Activated T-helper 1 cell treated with anti-CD3 and anti-CD28 coated beads, Interleukin-12 subunit alpha, Interleukin-12 subunit beta, Interleukin-2, Interleukin-4 antibody, amounts not matched to agents 30 ng/mL and 10 ng/mL and 1 ng/mL, durations not matched to agents 14 hours and 24 hours and 36 hours (primary cell): ENCODE measurements at regions not wholly inside any gene's neighbourhood (a gene's known extent, or its start where the extent isn't known, plus 50 kb on each side); places are given as distances from the start of the nearest gene placed in this dataset.
"Not testable (repeated sequence)": the region's sequence is repeated elsewhere in the genome, so short reads cannot be mapped to it uniquely, and the experiment has no call there.

ENCODE experiments used
- DNase-seq: peaks from one replicate; pipeline ENCODE4 v3.0.0; 2021; ENCODE audit warnings: low spot score
- H3K27ac Mint-ChIP-seq: one replicate; pipeline ENCODE4 v1.8.0; 2021; ENCODE audit warnings: mild to moderate bottlenecking, mixed read lengths
- H3K27me3 Mint-ChIP-seq: one replicate; pipeline ENCODE4 v1.8.0; 2022; ENCODE audit warnings: mild to moderate bottlenecking, moderate library complexity, mixed read lengths; ENCODE audit not compliant: insufficient read depth
- H3K36me3 Mint-ChIP-seq: one replicate; pipeline ENCODE4 v1.8.0; 2021; ENCODE audit warnings: low read depth, mixed read lengths
- H3K4me1 Mint-ChIP-seq: one replicate; pipeline ENCODE4 v1.8.0; 2021; ENCODE audit warnings: low read depth, mixed read lengths
- H3K4me3 Mint-ChIP-seq: one replicate; pipeline ENCODE4 v1.8.0; 2021; ENCODE audit warnings: mild to moderate bottlenecking, moderate library complexity, mixed read lengths
- H3K9me3 Mint-ChIP-seq: one replicate; pipeline ENCODE4 v1.8.0; 2021; ENCODE audit warnings: mixed read lengths
- intact Hi-C: fragments of 100-400 bp; cut with micrococcal nuclease; formaldehyde crosslinking; loops from one replicate; pipeline ENCODE4 v1.15.1; 2024

DNA sequence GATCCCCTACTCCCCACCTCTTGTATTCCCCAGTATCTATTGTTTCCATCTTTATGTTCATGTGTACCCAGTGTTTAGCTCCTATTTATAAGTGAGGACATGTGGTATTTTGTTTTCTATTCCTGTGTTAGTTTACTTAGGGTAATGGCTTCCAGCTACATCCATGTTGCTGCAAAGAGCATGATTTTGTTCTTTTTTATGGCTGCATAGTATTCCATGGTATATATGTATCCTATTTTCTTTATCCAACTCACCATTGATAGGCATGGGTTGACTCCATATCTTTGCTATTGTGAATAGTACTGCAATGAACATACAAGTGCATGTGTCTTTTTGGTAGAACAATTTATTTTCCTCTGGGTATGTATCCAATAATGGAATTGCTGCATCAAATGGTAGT, 154.6 kb upstream of the POGK start:
- DNase-seq, H3K9me3 Mint-ChIP-seq, H3K27me3 Mint-ChIP-seq, H3K4me1 Mint-ChIP-seq, H3K27ac Mint-ChIP-seq, H3K36me3 Mint-ChIP-seq, H3K4me3 Mint-ChIP-seq, intact Hi-C loops: not testable (repeated sequence)

DNA sequence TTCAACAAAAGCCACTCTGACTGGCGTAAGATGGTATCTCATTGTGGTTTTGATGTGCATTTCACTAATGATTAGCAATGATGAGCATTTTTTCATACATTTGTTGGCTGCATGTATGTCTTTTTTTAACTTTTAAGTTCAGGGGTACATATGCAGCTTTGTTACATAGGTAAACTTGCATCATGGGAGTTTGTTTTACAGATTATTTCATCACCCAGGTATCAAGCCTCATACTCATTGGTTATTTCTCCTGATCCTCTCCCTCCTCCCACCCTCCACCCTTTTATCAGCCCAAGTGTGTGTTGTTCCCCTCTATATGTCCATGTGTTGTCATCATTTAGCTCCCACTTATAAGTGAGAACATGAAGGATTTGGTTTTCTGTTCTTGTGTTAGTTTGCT, 154.1 kb upstream of the POGK start:
- Mint-ChIP-seq H3K36me3 (no peaks in the 10 kb centered on the region), H3K4me1 (no peaks in the 10 kb centered on the region), H3K9me3 (peaks cover 6% of the 10 kb centered on the region), H3K27me3 (peaks cover 1% of the 10 kb centered on the region), H3K27ac (no peak overlapping the region), H3K4me3 (no peak overlapping the region)
- intact Hi-C loops = no loop called here
- DNase-seq = no peak

GRCh38 chr1:166685891-166686290, 153.4 kb upstream of the POGK start:
- H3K36me3 Mint-ChIP-seq, intact Hi-C loops, H3K4me3 Mint-ChIP-seq, H3K9me3 Mint-ChIP-seq, DNase-seq, H3K27me3 Mint-ChIP-seq, H3K4me1 Mint-ChIP-seq, H3K27ac Mint-ChIP-seq: not testable (repeated sequence)

GRCh38 chr1:166690596-166690995, 148.7 kb upstream of the POGK start:
- H3K4me1 Mint-ChIP-seq, H3K4me3 Mint-ChIP-seq, intact Hi-C loops, H3K36me3 Mint-ChIP-seq, H3K27me3 Mint-ChIP-seq, H3K9me3 Mint-ChIP-seq, H3K27ac Mint-ChIP-seq, DNase-seq: not testable (repeated sequence)

DNA sequence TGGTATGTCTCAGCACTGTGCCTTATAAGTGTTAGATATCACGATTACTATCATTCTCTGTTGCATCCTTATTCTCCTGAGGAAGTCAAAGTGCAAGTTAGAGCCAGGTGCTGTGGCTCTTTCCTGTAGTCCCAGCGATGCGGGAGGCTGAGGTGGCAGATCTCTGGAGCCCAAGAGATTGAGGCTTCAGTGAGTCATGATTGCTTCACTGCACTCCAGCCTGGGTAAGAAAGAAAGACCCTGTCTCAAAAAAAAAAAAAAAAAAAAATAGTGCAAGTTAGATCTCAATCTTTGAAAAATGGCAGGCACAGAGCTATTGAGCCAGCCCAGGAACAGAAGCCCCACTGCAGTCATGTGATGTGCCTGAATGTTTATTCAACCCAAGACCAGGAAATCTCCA, 147.8 kb upstream of the POGK start:
- DNase-seq = no peak
- Mint-ChIP-seq H3K4me3 (no peak overlapping the region), H3K27ac (no peak overlapping the region), H3K36me3 (no peaks in the 10 kb centered on the region), H3K9me3 (peaks cover 2% of the 10 kb centered on the region), H3K27me3 (peaks cover 1% of the 10 kb centered on the region), H3K4me1 (no peaks in the 10 kb centered on the region)
- intact Hi-C loops = no loop called here

DNA sequence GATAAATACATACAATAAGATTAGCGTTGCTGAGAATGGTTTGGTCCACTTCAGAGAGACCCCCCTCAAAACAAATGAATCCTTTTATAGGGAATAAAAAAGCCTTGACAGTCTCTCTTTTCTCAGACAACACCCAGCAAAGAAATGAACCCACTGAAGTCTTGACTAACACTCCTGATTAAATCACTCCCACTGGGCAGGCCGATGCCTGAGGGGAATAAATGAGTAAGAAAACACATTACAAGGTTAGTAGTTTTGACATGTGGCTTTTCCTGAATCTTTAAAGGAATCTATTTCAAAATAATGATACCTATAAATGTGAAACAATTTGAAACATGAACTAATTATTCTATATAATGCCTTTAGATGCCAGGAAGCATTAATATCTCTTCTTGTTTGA, 146.9 kb upstream of the POGK start:
- Mint-ChIP-seq H3K27ac (no peak overlapping the region), H3K9me3 (no peaks in the 10 kb centered on the region), H3K27me3 (peaks cover 1% of the 10 kb centered on the region), H3K4me3 (no peak overlapping the region), H3K36me3 (no peaks in the 10 kb centered on the region), H3K4me1 (no peaks in the 10 kb centered on the region)
- intact Hi-C loops = no loop called here
- DNase-seq = no peak

DNA sequence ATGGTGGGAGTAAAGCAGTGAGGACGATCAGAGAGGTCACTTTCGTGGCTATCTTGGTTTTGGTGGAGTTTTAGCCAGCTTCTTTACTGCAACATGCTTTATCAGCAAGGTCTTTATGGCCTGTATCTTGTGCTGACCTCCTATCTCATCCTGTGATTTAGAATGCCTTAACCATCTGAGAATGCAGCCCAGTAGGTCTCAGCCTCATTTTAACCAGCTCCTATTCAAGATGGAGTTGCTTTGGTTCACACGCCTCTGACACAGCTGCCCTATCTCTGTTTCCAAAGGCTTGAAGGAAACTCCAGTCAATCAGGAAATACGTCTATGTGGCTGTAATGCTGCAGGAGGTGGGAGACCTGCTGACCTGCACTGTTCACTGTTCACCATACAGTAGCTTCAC, 146.1 kb upstream of the POGK start:
- intact Hi-C loops = no loop called here

GRCh38 chr1:166693673-166694297, 145.5 kb upstream of the POGK start:
- Mint-ChIP-seq H3K36me3 (no peaks in the 10 kb centered on the region), H3K27ac (no peak overlapping the region)

More for the DNA sequence above, 146.1 kb upstream of the POGK start:
- no peak for DNase-seq
- Mint-ChIP-seq H3K4me1 (no peaks in the 10 kb centered on the region), H3K27me3 (peaks cover 1% of the 10 kb centered on the region), H3K9me3 (no peaks in the 10 kb centered on the region), H3K27ac (no peak overlapping the region), H3K36me3 (no peaks in the 10 kb centered on the region), H3K4me3 (no peak overlapping the region)

GRCh38 chr1:166695115-166695514, 144.2 kb upstream of the POGK start:
- Mint-ChIP-seq H3K36me3 (no peaks in the 10 kb centered on the region), H3K4me3 (no peak overlapping the region), H3K4me1 (no peaks in the 10 kb centered on the region), H3K27ac (no peak overlapping the region), H3K27me3 (no peaks in the 10 kb centered on the region), H3K9me3 (no peaks in the 10 kb centered on the region)
- DNase-seq = no peak
- intact Hi-C loops = no loop called here

More at GRCh38 chr1:166693673-166694297, 145.5 kb upstream of the POGK start:
- H3K4me3 Mint-ChIP-seq = no peak overlapping the region
- H3K4me1 Mint-ChIP-seq = no peaks in the 10 kb centered on the region
- no peak for DNase-seq
- no peaks in the 10 kb centered on the region for H3K9me3 Mint-ChIP-seq
- intact Hi-C loops = no loop called here
- no peaks in the 10 kb centered on the region for H3K27me3 Mint-ChIP-seq

DNA sequence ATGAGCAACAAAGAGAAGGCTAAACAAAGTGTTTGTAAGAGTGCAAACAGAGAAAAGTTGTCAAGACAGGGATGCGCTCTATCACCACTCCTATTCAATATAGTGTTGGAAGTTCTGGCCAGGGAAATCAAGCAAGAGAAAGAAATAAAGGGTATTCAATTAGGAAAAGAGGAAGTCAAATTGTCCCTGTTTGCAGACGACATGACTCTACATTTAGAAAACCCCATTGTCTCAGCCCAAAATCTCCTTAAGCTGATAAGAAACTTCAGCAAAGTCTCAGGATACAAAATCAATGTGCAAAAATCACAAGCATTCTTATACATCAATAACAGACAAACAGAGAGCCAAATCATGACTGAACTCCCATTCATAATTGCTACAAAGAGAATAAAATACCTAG, 143.4 kb upstream of the POGK start:
- DNase-seq, H3K36me3 Mint-ChIP-seq, H3K9me3 Mint-ChIP-seq, H3K27ac Mint-ChIP-seq, H3K27me3 Mint-ChIP-seq, intact Hi-C loops, H3K4me1 Mint-ChIP-seq, H3K4me3 Mint-ChIP-seq: not testable (repeated sequence)

- intact Hi-C loops = no loop called here
- H3K27me3 Mint-ChIP-seq = peaks cover 4% of the 10 kb centered on the region
- no peak for DNase-seq
- no peak overlapping the region for H3K4me3 Mint-ChIP-seq
- no peaks in the 10 kb centered on the region for H3K36me3 Mint-ChIP-seq
- H3K27ac Mint-ChIP-seq = no peak overlapping the region
- H3K9me3 Mint-ChIP-seq = no peaks in the 10 kb centered on the region
- H3K4me1 Mint-ChIP-seq = no peaks in the 10 kb centered on the region
These were observed 140.5 kb upstream of the POGK start for GRCh38 chr1:166698771-166699170.

DNA sequence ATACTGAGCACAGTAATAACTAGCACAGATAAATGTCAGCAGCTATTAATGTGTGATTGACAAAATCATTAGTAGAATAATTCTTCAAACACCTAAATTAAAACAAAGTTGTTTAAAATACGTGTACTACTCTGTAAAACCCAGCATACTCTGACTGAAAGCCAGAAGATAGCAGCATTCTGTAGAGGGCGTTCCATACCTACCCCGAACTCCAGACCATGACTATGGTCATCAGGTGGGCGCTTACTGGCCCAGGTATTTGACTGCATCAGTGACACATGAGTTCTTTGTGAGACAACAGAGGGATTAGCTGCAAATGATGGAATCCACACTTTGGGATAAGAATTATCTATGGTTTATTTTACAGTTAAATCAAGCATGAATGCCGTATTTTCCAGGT, 139.7 kb upstream of the POGK start:
- H3K4me1 Mint-ChIP-seq = no peaks in the 10 kb centered on the region
- H3K27me3 Mint-ChIP-seq = peaks cover 4% of the 10 kb centered on the region
- no peak for DNase-seq
- no peak overlapping the region for H3K4me3 Mint-ChIP-seq
- intact Hi-C loops = no loop called here
- no peaks in the 10 kb centered on the region for H3K36me3 Mint-ChIP-seq
- H3K27ac Mint-ChIP-seq = no peak overlapping the region
- no peaks in the 10 kb centered on the region for H3K9me3 Mint-ChIP-seq

DNA sequence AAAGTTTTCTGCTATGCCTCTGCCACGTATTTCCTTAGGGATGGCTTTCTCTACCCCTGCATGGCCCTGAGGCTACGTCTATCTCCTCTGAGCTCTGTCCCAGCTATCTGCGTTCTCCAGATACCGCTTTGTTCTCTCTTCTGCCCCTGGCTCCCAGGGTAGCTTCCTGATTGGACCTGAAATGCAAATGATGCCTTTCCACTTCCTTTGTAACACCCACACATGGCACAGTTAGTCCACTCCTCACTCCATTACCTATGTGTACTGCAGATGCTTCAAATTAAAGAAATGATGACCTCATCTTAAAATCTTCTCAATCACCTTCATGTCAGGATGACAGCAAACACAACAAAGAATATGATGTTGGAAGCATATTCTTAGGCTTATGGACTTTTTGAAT, 138.6 kb upstream of the POGK start:
- DNase-seq = no peak
- Mint-ChIP-seq H3K9me3 (no peaks in the 10 kb centered on the region), H3K4me1 (no peaks in the 10 kb centered on the region), H3K27ac (no peak overlapping the region), H3K27me3 (peaks cover 4% of the 10 kb centered on the region), H3K4me3 (no peak overlapping the region), H3K36me3 (no peaks in the 10 kb centered on the region)
- intact Hi-C loops = no loop called here

DNA sequence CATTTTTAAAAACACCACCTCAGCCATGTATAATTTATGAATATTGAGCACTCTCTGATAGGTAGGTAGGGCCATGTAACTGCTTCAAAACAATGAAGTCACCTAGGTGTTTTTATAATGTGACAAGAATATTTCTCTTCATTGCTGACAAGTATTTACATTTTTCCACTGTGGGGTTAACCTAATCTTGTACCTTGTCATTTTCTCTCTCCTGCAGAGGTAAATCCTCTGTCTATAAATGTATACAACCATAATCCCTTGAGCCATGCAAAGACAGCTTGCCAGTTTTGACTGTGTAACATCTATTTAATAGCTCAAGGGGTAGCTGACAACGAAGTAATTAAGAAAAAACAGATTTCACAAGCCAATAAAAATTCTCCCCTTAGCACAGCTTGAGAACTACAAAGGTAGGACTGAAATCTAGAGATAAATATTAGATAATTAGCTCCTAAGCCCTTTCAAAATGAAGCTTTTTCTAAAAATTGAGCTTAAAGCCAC, 137.6 kb upstream of the POGK start:
- Mint-ChIP-seq H3K9me3 (no peaks in the 10 kb centered on the region), H3K27me3 (peaks cover 8% of the 10 kb centered on the region), H3K4me3 (no peak overlapping the region), H3K36me3 (no peaks in the 10 kb centered on the region), H3K4me1 (no peaks in the 10 kb centered on the region), H3K27ac (no peak overlapping the region)
- DNase-seq = no peak
- intact Hi-C loops = no loop called here
